ENCODE measurements at regions not wholly inside any gene's neighbourhood (a gene's known extent, or its start where the extent isn't known, plus 50 kb on each side); places are given as distances from the start of the nearest gene placed in this dataset.

- TF ChIP-seq ZNF165 (CRISPR knock-in tag; IDR thresholded peaks at IDR 0.05; ENCODE audit: borderline replicate concordance) (no peak), NR4A1 (CRISPR knock-in tag; IDR thresholded peaks at IDR 0.05) (no peak), NR4A1 (tag; IDR thresholded peaks at IDR 0.05) (no peak), CHD4 (IDR thresholded peaks at IDR 0.05; ENCODE audit: insufficient read depth, insufficient replicate concordance, low read depth, low read length, poor library complexity, severe bottlenecking) (no peak), POLR2A (conservative IDR thresholded peaks at IDR 0.05) (no peak), HNRNPK (IDR thresholded peaks at IDR 0.05; ENCODE audit: low read depth, low read length, poor library complexity, severe bottlenecking) (no peak), RAD51 (IDR thresholded peaks at IDR 0.05; ENCODE audit: borderline replicate concordance, low read depth) (no peak), FOXM1 (IDR thresholded peaks at IDR 0.05; ENCODE audit: low read depth) (no peak), FOXM1 (CRISPR knock-in tag; IDR thresholded peaks at IDR 0.05; ENCODE audit: low read depth) (no peak)
- TF ChIP-seq, protein P1, sequence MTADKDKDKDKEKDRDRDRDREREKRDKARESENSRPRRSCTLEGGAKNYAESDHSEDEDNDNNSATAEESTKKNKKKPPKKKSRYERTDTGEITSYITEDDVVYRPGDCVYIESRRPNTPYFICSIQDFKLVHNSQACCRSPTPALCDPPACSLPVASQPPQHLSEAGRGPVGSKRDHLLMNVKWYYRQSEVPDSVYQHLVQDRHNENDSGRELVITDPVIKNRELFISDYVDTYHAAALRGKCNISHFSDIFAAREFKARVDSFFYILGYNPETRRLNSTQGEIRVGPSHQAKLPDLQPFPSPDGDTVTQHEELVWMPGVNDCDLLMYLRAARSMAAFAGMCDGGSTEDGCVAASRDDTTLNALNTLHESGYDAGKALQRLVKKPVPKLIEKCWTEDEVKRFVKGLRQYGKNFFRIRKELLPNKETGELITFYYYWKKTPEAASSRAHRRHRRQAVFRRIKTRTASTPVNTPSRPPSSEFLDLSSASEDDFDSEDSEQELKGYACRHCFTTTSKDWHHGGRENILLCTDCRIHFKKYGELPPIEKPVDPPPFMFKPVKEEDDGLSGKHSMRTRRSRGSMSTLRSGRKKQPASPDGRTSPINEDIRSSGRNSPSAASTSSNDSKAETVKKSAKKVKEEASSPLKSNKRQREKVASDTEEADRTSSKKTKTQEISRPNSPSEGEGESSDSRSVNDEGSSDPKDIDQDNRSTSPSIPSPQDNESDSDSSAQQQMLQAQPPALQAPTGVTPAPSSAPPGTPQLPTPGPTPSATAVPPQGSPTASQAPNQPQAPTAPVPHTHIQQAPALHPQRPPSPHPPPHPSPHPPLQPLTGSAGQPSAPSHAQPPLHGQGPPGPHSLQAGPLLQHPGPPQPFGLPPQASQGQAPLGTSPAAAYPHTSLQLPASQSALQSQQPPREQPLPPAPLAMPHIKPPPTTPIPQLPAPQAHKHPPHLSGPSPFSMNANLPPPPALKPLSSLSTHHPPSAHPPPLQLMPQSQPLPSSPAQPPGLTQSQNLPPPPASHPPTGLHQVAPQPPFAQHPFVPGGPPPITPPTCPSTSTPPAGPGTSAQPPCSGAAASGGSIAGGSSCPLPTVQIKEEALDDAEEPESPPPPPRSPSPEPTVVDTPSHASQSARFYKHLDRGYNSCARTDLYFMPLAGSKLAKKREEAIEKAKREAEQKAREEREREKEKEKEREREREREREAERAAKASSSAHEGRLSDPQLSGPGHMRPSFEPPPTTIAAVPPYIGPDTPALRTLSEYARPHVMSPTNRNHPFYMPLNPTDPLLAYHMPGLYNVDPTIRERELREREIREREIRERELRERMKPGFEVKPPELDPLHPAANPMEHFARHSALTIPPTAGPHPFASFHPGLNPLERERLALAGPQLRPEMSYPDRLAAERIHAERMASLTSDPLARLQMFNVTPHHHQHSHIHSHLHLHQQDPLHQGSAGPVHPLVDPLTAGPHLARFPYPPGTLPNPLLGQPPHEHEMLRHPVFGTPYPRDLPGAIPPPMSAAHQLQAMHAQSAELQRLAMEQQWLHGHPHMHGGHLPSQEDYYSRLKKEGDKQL (CRISPR knock-in tag; IDR thresholded peaks at IDR 0.05; ENCODE audit: borderline replicate concordance) = no peak
Measured at GRCh38 chr5:34547300-34548085, 108.6 kb upstream of the RAI14 start.

All from K562 (cell line).